ENCODE measurements at regions not wholly inside any gene's neighbourhood (a gene's known extent, or its start where the extent isn't known, plus 50 kb on each side); places are given as distances from the start of the nearest gene placed in this dataset.

- WGBS (ENCODE audit: insufficient coverage, low coverage, missing lambda C conversion rate), result under 1% methylated on average over 10 of the region's 10 CpGs
- no peaks in the 10 kb centered on the region for H3K79me2 ChIP-seq (ENCODE audit: control insufficient read depth, insufficient read depth, low read length)
- H3K36me3 ChIP-seq (ENCODE audit: control insufficient read depth, insufficient read depth, low read length), result no peaks in the 10 kb centered on the region
- in situ Hi-C loops (cut with MboI), result no loop called here
- CTCF ChIA-PET (ENCODE audit: low intra/inter-chr PET ratio), result no interaction called here
- FAIRE-seq, result no peak
- H3K9ac ChIP-seq (ENCODE audit: insufficient read depth in 1 of 2, low read depth in 2 of 2, low read length in 2 of 2), result no peak overlapping the region
- BruUV-seq (replicated peaks), result no TSS peak
- no peak overlapping the region for H2AFZ ChIP-seq (ENCODE audit: low read depth, low read length)
- no peaks in the 10 kb centered on the region for H4K20me1 ChIP-seq (replicated peaks; ENCODE audit: control insufficient read depth, insufficient read depth, low read length)
- DNase-seq (ENCODE audit: extremely low read depth in 1 of 4, low spot score in 3 of 4), result no peak
- no peak overlapping the region for H3K4me2 ChIP-seq (ENCODE audit: insufficient read depth, low read length)
- no peak for ATAC-seq
- H3K27ac ChIP-seq (ENCODE audit: extremely low read depth, low read depth, low read length), result no peak overlapping the region
- peaks cover 0 to 6% of the 10 kb centered on the region in 2 experiments; a peak in 2 of 5 replicates for H3K4me1 ChIP-seq (replicated peaks in 1 of 2; ENCODE audit: control insufficient read depth in 2 of 2, insufficient read depth in 2 of 2, low read length in 2 of 2)
- POLR2A ChIA-PET, result no interaction called here
- peaks cover 0 to 42% of the 10 kb centered on the region in 2 experiments; a peak in 4 of 5 replicates for H3K27me3 ChIP-seq (ENCODE audit: control insufficient read depth in 2 of 2, insufficient read depth in 2 of 2, low read length in 2 of 2)
- H3K9me3 ChIP-seq (replicated peaks; ENCODE audit: control insufficient read depth, insufficient read depth, low read depth, low read length), result no peaks in the 10 kb centered on the region
- intact Hi-C loops (cut with micrococcal nuclease), result no loop called here
- no peaks in the 10 kb centered on the region for H3K9me1 ChIP-seq (ENCODE audit: control insufficient read depth, insufficient read depth, low read length)
- no peak overlapping the region for H3K4me3 ChIP-seq
- TF ChIP-seq POLR2AphosphoS2 (IDR thresholded peaks at IDR 0.05; ENCODE audit: low read length), result no peak
- TF ChIP-seq CREB3L1 (IDR thresholded peaks at IDR 0.05; ENCODE audit: borderline replicate concordance, low read depth), result no peak
- no peak for TF ChIP-seq KLF13 (tag; IDR thresholded peaks at IDR 0.05; ENCODE audit: borderline replicate concordance, low read depth)
- TF ChIP-seq, protein P1, sequence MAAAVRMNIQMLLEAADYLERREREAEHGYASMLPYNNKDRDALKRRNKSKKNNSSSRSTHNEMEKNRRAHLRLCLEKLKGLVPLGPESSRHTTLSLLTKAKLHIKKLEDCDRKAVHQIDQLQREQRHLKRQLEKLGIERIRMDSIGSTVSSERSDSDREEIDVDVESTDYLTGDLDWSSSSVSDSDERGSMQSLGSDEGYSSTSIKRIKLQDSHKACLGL (CRISPR knock-in tag; IDR thresholded peaks at IDR 0.05; ENCODE audit: borderline replicate concordance, poor library complexity, severe bottlenecking), result no peak
- no peak for TF ChIP-seq PTTG1 (tag; IDR thresholded peaks at IDR 0.05; ENCODE audit: low read depth)
Measured at GRCh38 chr2:132276571-132276981, 114.8 kb upstream of the ANKRD30BL start.
